ENCODE measurements at regions not wholly inside any gene's neighbourhood (a gene's known extent, or its start where the extent isn't known, plus 50 kb on each side); places are given as distances from the start of the nearest gene placed in this dataset.

DNA sequence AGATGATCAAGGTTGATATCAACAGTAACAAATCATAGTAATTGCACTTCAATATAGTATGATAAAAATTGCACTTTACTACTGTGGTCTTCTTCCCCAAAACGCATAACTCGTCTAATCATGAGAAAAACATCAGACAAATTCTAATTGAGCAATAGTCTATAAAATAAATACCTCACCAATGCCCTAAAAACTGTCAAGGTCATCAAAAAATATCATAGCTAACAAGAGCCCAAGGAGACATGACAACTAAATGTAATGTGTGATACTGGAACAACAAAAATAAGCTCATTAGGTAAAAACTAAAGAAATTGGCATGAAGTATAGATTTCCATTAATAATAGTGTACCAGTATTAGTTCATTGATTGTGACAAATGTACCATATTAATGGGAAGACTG lies 85.6 kb upstream of the LRRC3B start:
- no peaks in the 10 kb centered on the region for H3K27me3 ChIP-seq (replicated peaks in 1 of 4; ENCODE audit: control insufficient read depth in 3 of 4, extremely low read depth in 1 of 4, insufficient read depth in 3 of 4, low read length in 3 of 4)
- ChIA-PET CTCF (ENCODE audit: partially characterized antibody) (interaction anchor here (0.9 kb wide), 1 partner anchor 42 kb away, joined by 3 read pairs; no protein-coding TSS in a partner anchor), POLR2A (ENCODE audit: partially characterized antibody) (no interaction called here)
- H3K79me1 ChIP-seq (ENCODE audit: low read depth, low read length): no peaks in the 10 kb centered on the region
- no peaks in the 10 kb centered on the region for H3K4me1 ChIP-seq (replicated peaks in 1 of 4; ENCODE audit: control insufficient read depth in 3 of 4, insufficient read depth in 4 of 4, low read length in 3 of 4)
- no peak overlapping the region for H3K23ac ChIP-seq (ENCODE audit: insufficient read length)
- no peak overlapping the region for H2BK120ac ChIP-seq (replicated peaks; ENCODE audit: low read depth, low read length)
- H2BK15ac ChIP-seq (ENCODE audit: low read length): no peak overlapping the region
- no peak overlapping the region for H2BK12ac ChIP-seq (ENCODE audit: low read depth, low read length)
- no peaks in the 10 kb centered on the region for H3K36me3 ChIP-seq (ENCODE audit: control insufficient read depth in 2 of 4, insufficient read depth in 4 of 4, low read length in 3 of 4)
- H4K5ac ChIP-seq (ENCODE audit: insufficient read length, low read depth, low read length): no peak overlapping the region
- no peak overlapping the region for H3K27ac ChIP-seq (ENCODE audit: low read depth, low read length)
- H3K56ac ChIP-seq (replicated peaks; ENCODE audit: insufficient read length, low read depth, low read length): no peak overlapping the region
- H3K9ac ChIP-seq (replicated peaks in 1 of 4; ENCODE audit: extremely low read depth in 1 of 4, low read depth in 3 of 4, low read length in 3 of 4): no peak overlapping the region
- FAIRE-seq (no peak), DNase-seq (ENCODE audit: low read depth in 1 of 2, low spot score in 2 of 2) (no peak)
- no peak overlapping the region for H4K91ac ChIP-seq (replicated peaks; ENCODE audit: insufficient read length, low read length)
- no peak overlapping the region for H3K4me3 ChIP-seq (ENCODE audit: extremely low read depth in 1 of 4, insufficient read depth in 2 of 4, low read depth in 3 of 4, low read length in 4 of 4)
- no peak overlapping the region for H3K18ac ChIP-seq (ENCODE audit: extremely low read depth, low read length)
- no peak overlapping the region for H2AK5ac ChIP-seq (ENCODE audit: low read depth, low read length)
- H4K20me1 ChIP-seq (replicated peaks in 1 of 2; ENCODE audit: control insufficient read depth in 1 of 2, insufficient read depth in 2 of 2, low read length in 2 of 2): no peaks in the 10 kb centered on the region
- no peak overlapping the region for H3K4me2 ChIP-seq (ENCODE audit: insufficient read depth in 1 of 2, low read depth in 2 of 2, low read length in 2 of 2)
- peaks cover 0 to 2% of the 10 kb centered on the region in 2 experiments; a peak in 1 of 4 replicates for H3K9me3 ChIP-seq (ENCODE audit: insufficient read depth in 2 of 2, low read depth in 1 of 2, low read length in 1 of 2)
- no peaks in the 10 kb centered on the region for H3K79me2 ChIP-seq (ENCODE audit: control insufficient read depth in 1 of 2, insufficient read depth in 2 of 2, low read length in 2 of 2)
- no peak overlapping the region for H3K14ac ChIP-seq (ENCODE audit: insufficient read length)
- H3K4ac ChIP-seq (replicated peaks; ENCODE audit: insufficient read length, low read depth, low read length): no peak overlapping the region
- no peak overlapping the region for H4K8ac ChIP-seq (ENCODE audit: extremely low read depth, insufficient read depth, low read length)
- no peak overlapping the region for H2AFZ ChIP-seq (ENCODE audit: low read length)
- 97% methylated on average over 2 of the region's 2 CpGs; no CpG with 5 or more reads in 1 of the 2 experiments for WGBS, 2 experiments (ENCODE audit: extremely low coverage in 1 of 2, insufficient coverage in 1 of 2, insufficient read length in 1 of 2, insufficient replicate concordance in 2 of 2, low coverage in 1 of 2, low lambda C conversion rate in 2 of 2, missing lambda C conversion rate in 1 of 2)
- no peak overlapping the region for H2BK20ac ChIP-seq (ENCODE audit: low read length)
- no peaks in the 10 kb centered on the region for H3K23me2 ChIP-seq (ENCODE audit: low read depth, low read length)
- no peak for TF ChIP-seq EP300 (IDR thresholded peaks at IDR 0.05; ENCODE audit: borderline replicate concordance in 1 of 2, low read depth in 2 of 2, low read length in 2 of 2)
- TF ChIP-seq SIRT6 (IDR thresholded peaks at IDR 0.05; ENCODE audit: low read length): no peak
- 0 out of 2 replicates have a peak, but pooled peaks have one; percentile 9 for TF ChIP-seq MAFK (IDR thresholded peaks at IDR 0.05; ENCODE audit: low read depth, low read length)
- no peak overlapping the region for H2BK5ac ChIP-seq (ENCODE audit: low read depth, low read length)
